ENCODE measurements at regions not wholly inside any gene's neighbourhood (a gene's known extent, or its start where the extent isn't known, plus 50 kb on each side); places are given as distances from the start of the nearest gene placed in this dataset.
"Not testable (repeated sequence)": the region's sequence is repeated elsewhere in the genome, so short reads cannot be mapped to it uniquely, and the experiment has no call there.

DNA sequence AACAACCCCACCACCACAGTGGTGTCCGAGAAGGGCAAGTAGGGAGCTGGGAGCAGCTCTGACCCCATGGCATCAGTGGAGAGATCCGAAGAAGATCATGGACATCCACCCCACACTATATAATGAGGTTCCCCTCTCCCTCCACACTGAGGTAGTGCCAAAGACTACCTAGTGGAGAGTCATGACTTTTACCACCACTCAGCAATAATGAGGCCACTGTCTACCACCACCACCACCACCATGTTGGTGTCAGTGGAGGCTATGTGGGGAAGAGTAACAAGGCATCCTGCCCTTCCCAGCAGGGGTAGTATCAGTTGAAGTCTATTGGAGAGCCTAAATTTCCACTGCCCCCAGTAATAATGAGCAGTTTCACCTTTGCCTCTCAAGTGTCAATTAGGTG, 321.7 kb upstream of the ZC3H15 start:
- no peak for DNase-seq (ENCODE audit: low spot score)
- no peak for FAIRE-seq

DNA sequence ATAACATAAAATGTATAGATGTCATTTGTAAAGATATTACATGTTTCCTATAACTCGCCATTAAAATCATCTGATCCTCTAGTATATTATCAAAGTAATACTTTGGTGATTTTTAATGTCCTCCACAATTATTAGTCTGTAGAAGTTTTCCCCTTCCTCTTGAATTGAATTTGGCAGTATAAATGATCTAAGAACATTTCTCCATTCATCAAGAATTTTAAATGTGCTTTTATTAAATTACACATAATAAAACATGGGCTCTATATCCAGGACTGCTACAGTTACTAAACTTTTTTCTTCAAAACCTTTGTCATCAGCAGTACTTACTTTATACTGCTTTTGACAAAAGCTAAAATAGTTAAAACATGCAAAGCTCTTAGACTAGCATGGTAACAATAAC, 315.4 kb upstream of the ZC3H15 start:
- DNase-seq (ENCODE audit: low spot score) (no peak), FAIRE-seq (no peak)

DNA sequence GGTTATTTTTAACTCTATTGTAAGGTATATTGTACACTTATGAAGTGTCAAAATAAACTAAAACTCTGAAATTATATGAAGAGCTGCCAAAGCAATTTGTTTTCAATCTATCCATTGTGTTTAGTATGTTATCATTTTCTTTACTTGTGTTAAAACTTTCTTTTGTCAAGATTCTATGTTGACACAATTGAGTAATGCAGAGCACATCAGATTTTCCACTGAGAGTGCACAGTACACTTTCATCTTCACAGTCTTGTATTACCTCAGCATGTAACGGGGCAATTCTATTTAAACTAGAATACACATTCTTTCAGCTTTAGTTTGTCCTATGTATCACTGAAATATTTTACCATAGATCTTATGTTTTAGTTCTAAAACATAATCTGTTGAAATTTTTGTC, 304.4 kb upstream of the ZC3H15 start:
- FAIRE-seq (no peak), DNase-seq (ENCODE audit: low spot score) (no peak)

DNA sequence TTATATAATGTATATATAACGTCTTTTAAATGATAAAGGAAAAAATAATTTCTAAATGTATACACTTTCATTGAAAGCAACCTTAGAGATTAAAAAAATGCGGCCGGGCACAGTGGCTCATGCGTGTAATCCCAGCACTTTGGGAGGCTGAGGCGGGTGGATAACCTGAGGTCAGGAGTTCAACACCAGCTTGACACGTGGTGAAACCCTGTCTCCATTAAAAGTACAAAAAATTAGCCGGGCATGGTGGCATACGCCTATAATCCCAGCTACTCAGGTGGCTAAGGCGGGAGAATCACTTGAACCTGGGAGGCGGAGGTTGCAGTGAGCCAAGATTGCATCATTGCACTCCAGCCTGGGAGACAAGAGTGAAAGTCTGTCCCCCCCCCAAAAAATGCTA, 303.7 kb upstream of the ZC3H15 start:
- FAIRE-seq; DNase-seq (ENCODE audit: low spot score): not testable (repeated sequence)

DNA sequence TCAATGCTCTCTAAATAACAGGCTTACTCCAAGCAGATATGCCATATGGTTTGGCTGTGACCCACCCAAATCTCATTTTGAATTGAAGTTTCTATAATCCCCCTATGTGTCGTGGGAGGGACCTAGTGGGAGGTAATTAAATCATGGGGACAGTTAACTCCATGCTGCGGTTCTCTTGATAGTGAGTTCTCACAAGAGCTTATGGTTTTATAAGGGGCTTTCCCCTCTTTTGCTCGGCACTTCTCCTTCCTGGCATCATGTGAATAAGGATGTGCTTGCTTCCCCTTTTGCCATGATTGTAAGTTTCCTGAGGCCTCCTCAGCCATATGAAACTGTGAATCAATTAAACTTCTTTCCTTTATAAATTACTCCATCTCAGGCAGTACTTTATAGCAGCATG, 302.7 kb upstream of the ZC3H15 start:
- DNase-seq (ENCODE audit: low spot score) (no peak), FAIRE-seq (no peak)

DNA sequence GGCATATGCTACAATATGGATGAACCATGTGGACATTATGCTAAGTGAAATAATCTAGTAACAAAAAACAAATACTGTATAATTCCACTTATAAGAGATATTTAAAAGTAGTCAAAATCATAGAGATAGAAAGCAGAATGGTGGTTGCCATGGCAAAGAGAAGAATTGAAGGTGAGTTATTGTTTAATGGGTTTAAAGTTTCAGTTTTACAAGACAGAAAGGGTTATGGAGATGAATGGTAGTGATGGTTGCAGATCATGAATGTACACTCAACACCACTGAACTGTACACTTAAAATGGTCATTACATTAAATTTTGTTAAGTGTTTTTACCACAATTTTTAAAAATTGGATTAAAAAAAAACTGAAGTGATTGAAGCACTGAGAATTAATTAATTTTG, 298.2 kb upstream of the ZC3H15 start:
- DNase-seq (ENCODE audit: low spot score) = no peak
- FAIRE-seq = no peak

DNA sequence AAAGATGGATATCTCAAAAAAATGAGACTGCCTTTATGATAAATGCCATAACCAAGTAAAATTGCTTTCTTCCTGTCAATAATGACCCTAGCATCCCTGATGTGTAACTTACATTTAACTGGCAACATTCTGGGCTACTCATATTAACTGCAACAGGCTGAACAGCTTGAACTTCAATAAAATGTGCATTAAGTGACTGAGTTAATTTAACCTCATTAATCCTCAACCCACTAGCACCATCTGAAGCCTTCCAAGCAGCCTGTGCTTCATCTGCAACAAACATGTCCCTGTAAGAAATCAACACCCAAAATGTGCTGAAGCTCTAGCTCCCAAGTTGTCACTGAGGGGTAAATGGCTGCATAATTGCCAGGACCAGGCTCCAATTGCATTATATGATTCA, 296.2 kb upstream of the ZC3H15 start:
- DNase-seq (ENCODE audit: low spot score) (no peak), FAIRE-seq (no peak)

DNA sequence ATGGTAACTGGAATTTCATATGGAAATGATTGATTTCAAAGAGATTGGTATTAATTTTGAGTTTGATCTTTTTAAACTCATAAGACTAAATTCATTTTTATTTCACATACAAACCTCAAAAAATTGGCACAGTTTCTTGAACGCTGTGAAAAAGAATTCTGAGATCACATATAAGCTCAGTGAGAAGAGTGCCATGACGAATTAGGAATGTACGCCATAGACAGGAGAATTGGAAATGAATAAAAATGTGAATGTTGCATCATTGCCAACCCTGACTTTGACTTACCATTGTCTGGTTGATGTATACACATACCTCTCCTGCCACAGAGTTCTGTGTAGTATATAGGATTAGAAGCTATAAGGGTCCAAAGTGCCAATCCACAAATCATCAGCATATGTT, 290.4 kb upstream of the ZC3H15 start:
- DNase-seq (ENCODE audit: low spot score) (no peak), FAIRE-seq (no peak)

DNA sequence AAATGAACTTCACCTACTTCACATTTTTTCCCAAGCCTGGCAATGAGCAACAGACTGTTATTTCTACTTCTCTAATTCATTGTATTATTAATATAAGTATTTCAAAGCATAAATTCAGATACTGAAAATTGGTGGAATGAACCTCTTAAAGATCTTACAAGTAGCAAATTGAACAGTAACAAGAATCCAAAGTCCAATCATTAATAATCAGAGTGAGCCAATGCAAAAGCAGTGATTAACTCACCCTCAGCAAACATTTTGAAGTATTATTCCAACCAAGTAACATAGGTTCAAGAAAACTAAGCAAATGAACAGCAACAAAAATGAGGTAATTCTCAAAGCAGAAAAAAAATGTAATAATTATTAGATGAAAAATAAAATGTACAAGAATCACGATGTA, 288.1 kb upstream of the ZC3H15 start:
- DNase-seq (ENCODE audit: low spot score) (no peak), FAIRE-seq (no peak)

DNA sequence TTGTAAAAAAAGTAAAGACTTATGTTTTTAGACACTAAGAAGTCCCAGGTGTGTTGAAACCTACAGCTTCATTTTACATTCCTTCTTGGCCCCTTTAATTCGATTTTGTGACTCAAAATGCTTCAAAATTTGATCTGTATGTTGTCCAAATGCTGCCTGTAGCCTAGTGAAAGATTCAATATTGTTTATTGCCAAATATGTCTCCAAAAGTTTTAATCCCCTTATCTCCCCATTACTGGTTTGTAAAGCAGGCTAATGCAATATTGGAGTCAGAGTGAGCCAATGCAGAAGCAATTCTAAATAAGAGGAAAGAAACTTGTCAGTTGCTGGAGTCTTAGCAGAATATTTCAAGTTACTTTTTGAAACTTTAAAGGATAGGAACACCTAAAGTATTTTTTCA, 287.0 kb upstream of the ZC3H15 start:
- FAIRE-seq (no peak), DNase-seq (ENCODE audit: low spot score) (no peak)

DNA sequence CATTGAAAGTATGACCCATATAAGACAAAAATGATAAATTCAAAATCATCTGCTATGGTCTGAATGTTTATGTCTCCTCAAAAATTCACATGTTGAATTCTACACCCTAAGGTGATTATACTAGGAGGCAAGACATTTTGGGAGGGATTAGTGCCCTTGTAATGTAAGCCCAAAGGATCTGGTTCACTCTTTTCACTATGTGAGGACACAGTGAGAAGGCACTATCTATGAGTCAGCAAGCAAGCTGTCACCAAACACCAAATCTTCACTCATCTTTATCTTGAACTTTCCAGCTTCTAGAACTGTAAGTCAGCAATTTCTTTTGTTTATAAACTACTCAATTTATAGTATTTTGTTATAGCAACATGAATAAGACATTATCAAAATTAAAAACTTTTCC, 284.7 kb upstream of the ZC3H15 start:
- no peak for FAIRE-seq
- no peak for DNase-seq (ENCODE audit: low spot score)

DNA sequence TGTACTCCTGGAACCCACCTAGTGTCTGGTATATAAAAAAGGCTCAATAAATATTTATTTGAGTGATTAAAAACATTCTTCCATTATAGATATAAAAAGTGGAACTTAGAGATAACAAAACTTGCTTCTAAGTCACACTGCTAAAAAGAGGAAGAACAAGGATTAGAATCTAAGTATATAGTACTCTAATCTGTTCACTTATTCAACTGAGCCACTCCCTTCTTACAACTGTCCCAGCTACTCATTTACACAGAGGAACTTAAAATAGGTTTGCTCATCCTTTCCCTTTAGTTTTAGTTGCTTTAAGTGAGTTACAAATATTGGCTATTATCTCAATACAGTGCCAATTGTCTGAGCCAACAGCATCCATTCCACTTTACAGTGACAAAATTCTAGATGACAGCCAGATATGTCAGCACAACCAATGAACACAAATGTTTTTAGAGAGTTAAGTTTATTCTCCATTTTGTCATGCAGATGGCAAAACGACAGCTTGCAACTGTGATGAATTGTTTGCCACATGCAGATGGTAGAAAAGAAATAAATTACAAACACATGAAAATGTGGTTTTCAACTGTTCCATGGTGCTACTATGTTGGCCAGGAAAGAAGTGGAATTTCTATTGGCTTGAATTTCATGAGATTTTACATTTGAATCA, 280.7 kb upstream of the ZC3H15 start:
- DNase-seq (ENCODE audit: low spot score) (no peak), FAIRE-seq (no peak)

DNA sequence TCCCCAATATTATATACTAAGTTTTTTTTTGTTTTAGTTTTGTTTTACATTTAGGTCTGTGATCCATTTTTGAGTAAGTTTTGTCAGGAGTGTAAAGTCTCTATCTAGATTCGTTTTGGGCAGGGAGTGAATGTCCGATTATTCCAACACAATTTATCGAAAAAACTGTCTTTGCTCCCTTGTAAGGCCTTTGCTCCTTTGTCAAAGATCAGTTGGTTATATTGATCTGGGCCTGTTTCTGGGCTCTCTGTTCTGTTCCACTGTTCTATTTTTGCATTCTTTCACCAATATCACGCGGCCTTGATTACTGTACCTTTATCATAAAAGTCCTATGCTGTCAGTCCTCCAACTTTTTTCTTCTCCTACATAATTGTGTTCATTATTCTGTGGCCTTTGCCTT, 276.5 kb upstream of the ZC3H15 start:
- no peak for FAIRE-seq
- no peak for DNase-seq (ENCODE audit: low spot score)

DNA sequence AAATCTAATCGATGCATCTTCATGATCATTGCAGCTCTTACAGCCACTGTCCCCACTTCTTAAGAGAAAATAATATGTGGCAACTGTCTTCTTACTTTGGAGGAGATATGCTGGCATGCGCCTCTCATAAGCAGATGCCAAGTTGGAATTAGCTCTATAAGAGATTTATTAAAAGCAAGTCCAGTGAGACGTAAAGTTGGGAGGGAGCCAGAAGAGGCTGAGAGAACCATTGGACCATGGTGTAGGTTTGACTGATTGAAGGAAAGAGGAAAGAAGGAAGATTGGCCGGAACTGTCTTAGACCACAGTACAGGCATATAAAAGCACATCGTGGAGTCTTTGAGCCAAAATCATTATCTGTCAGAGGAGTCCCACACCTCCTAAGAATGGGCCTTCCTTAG, 265.7 kb upstream of the ZC3H15 start:
- no peak for FAIRE-seq
- DNase-seq (ENCODE audit: low spot score) = no peak

DNA sequence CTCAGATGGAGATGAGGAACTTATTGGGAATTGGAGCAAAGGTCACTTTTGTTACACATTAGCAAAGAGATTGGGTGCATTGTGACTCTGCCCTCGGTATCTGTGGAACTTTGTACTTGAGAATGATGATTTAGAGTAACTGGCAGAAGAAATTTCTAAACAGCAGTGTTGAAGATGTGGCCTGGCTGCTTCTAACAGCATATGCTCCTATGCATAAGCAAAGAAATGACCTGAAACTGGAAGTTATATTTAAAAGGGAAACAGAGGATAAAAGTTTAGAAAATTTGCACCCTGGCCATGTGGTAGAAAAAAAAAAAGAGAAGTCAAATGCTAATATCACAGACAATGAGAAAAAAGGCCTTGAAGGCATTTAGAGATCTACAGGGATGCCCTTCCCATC, 256.8 kb upstream of the ZC3H15 start:
- DNase-seq (ENCODE audit: low spot score) (no peak), FAIRE-seq (no peak)

DNA sequence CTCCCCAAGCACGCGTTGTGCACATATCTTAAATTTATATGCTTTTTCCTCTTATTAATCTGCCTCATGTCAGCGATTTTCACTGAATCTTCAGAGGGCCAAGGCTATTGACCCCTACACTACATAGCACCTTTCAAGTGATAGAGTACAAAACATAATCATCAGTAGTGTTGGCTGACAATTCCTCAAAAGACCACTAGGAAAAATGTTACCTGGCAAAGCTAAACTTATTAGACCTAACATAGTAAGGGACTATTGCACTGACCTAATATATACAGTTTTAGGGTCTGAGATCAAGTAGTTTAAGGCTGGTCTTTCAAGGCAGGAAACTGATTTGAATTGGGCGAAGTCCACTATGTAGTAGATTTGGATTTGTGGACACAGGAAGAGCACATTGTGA, 244.2 kb upstream of the ZC3H15 start:
- DNase-seq (ENCODE audit: low spot score) = no peak
- no peak for FAIRE-seq

DNA sequence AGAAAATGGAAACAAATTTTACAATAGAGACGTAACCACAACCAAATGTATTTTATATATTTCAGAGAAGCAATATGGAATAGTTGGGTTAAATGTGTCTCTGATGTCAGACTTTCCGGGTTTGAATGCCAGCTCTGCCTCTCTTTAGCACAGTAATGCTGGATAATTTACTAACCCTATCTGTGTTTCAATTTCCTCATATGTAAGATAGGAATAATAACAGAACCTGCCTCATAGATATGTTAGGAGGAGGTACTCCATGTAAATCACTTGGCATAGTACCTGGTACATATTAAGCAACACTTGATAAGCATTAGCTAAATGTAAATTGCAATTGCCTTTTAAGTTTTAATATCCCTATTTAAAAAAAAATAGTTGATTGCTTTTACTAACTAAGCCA, 231.3 kb upstream of the ZC3H15 start:
- DNase-seq (ENCODE audit: low spot score) = no peak
- no peak for FAIRE-seq

DNA sequence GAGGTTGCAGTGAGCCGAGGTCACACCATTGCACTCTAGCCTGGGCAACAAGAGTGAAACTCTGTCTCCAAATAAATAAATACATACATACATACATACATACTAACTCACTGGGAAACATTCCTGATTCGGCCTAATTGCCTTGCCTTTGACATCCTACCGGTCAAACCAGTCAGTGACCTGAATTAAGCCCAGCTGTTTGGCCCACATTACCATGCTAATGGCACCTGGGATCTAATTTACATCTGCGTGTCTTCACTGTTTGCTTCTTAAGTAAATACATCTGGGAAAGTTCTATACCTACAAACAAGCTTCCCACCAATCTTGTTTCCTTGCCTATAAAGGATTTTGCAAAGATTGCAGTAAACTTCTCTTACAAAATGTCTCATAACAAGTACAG, 230.2 kb upstream of the ZC3H15 start:
- no peak for DNase-seq (ENCODE audit: low spot score)
- FAIRE-seq = no peak

DNA sequence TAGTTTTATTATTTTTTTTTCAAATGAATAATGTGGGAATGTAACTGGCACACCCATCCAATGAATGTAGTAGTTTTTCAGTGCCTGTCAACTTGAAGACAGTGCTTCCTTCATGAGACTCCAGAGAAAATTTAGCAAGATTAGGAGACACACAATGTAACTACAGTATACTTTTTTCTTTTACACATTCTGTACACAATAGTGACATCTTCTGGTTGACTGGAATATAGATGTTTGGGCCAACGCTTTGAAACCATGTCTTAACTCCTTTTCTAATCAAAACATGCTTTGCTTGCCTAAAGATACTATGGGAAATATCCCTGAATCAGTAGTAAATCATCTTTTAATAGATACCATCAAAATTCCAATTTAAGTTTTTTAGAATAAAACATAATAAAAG, 229.5 kb upstream of the ZC3H15 start:
- DNase-seq (ENCODE audit: low spot score) (peak; percentile 41), FAIRE-seq (peak; percentile 57)

DNA sequence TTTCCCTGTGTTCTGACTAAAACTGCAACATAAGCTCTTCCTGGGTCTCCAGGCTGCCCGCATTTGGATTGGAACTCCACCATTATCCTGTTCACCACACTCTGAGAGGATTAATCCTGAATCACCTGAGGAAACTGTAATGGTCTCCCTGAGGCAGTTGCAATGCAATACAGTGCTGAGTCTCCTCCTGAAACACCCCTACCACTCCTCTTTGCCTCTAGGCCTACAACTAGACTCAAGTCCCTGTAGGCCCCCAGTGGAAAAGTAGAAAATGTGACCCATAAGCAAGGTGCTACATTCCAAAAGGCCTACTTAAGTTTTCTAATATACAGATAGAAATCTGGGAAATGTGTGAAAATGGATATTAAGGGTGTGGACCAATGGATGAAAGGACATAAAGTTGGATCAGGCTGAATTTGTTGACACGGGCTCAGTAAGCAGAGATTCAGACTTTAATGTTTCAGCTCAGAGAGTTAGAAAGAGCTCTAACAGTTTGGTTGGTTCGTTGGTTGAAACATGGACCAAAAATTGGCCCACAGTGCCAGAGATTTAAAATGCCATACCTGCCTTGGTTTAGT, 222.3 kb upstream of the ZC3H15 start:
- no peak for DNase-seq (ENCODE audit: low spot score)
- no peak for FAIRE-seq

DNA sequence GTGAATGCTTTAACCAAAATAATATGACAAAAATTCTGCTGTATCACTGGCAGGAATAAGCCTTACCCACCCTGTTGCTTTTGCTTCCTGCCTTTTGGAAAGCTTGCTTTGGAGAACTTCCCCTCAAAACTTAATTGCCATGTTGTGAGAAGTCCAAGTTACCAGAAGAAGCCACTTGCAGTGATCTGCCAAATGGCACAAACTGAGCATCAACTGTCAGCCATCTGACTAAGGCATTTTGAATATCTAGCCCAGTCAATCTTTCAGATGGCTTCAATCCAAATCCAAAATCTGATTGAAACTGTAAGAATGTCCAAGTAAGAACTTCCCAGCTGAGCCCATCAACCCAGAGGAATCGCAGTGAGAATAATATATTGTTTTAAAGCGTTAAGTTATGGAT, 216.5 kb upstream of the ZC3H15 start:
- FAIRE-seq (no peak), DNase-seq (ENCODE audit: low spot score) (no peak)

DNA sequence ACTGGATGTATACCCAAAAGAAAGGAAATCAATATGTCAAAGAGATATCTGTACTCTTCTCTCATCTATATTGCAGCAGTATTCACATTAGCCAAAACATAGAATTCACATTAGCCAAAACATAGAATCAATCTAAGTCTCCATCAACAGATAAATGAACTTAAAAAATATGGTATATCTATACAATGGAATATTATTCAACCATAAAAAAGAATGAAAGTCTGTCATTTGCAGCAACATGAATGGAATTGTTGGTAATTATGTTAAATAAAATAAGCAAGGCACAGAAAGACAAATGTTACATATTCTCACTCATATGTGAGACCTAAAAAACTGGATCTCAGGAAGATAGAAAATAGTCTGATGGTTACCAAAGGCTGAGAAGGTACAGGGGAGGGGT, 212.1 kb upstream of the ZC3H15 start:
- FAIRE-seq = no peak

DNA sequence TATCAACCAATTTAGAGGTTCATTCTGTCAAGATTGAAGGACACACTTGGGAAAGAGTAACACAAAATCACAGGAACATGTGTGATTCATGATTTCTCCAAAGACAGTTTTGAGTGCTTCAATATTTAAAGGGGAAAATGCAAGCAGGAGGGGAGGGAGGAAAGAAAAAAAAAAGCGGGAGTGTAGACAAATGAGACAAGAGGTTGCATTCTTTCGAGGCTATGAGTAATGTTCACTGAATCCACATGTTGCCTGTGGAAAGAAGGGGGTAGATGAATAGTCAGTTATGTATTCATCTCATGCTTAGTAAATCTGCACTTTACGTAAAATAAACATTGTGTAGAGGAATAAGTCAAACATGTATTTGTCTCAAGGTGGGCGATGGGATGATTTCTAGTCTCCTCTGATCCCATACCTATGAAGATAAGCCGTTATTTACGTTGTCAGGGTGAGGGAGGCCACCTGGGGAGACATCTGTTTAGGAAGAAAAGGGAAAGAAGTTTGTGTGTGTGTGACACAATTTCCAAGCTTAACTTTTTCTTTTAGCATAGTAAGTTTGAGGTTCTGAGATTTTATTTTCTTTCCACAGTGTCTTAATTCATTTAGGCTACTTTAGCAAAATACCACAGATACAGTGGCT, 211.0 kb upstream of the ZC3H15 start:
- FAIRE-seq = no peak
- no peak for DNase-seq (ENCODE audit: low spot score)

More for the DNA sequence above, 212.1 kb upstream of the ZC3H15 start:
- no peak for DNase-seq (ENCODE audit: low spot score)
